WTC11 (cell line): ENCODE measurements at regions not wholly inside any gene's neighbourhood (a gene's known extent, or its start where the extent isn't known, plus 50 kb on each side); places are given as distances from the start of the nearest gene placed in this dataset.

Experiments
- IRF2 ChIP-seq: sonication (generic); formaldehyde crosslinking; IDR thresholded peaks from 2 replicates; pipeline ENCODE4 v1.8.0; 2022; ENCODE audit warnings: low read depth, missing genetic modification reagents, borderline replicate concordance
- TCF7 ChIP-seq: sonication (generic); formaldehyde crosslinking; IDR thresholded peaks from 2 replicates; pipeline ENCODE4 v1.8.0; 2022; ENCODE audit warnings: mild to moderate bottlenecking, low read depth, missing genetic modification reagents, moderate library complexity
- TF ChIP-seq, protein P1 (sequence below): fragments of 200-600 bp; IDR thresholded peaks from 2 replicates; pipeline ENCODE4 v1.8.0; 2022; ENCODE audit warnings: antibody characterized with exemption

DNA sequence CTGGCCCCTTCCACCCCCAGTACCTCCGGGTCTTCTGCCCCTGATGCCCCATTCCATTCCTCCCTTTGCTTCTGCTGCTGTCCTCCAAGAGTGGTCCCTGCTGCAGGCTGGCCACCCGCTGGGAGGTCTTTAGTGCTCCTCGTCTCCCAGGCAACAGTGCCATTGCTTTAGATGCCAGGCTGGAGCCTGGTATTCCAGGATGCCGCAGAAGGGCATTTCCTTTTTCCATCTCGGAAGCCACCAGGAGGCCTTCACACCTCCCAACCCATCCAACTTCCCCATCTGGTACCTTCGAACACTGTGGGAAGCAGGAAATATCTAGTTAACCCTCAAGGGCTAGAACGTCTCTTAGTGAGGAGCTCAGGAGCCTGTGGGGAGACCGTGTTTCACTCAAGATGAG, 92.9 kb upstream of the DUSP5 start:
- TF ChIP-seq TCF7 (CRISPR knock-in tag), result no peak
- TF ChIP-seq, protein P1, sequence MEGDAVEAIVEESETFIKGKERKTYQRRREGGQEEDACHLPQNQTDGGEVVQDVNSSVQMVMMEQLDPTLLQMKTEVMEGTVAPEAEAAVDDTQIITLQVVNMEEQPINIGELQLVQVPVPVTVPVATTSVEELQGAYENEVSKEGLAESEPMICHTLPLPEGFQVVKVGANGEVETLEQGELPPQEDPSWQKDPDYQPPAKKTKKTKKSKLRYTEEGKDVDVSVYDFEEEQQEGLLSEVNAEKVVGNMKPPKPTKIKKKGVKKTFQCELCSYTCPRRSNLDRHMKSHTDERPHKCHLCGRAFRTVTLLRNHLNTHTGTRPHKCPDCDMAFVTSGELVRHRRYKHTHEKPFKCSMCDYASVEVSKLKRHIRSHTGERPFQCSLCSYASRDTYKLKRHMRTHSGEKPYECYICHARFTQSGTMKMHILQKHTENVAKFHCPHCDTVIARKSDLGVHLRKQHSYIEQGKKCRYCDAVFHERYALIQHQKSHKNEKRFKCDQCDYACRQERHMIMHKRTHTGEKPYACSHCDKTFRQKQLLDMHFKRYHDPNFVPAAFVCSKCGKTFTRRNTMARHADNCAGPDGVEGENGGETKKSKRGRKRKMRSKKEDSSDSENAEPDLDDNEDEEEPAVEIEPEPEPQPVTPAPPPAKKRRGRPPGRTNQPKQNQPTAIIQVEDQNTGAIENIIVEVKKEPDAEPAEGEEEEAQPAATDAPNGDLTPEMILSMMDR, result no peak
- no peak for TF ChIP-seq IRF2 (CRISPR knock-in tag)
